Brain pericyte (primary cell): ENCODE measurements at regions not wholly inside any gene's neighbourhood (a gene's known extent, or its start where the extent isn't known, plus 50 kb on each side); places are given as distances from the start of the nearest gene placed in this dataset.

Source experiments
- DNase-seq: peaks from one replicate; pipeline ENCODE4 v3.0.0-alpha.2; 2012; ENCODE audit warnings: low read depth, low spot score

GRCh38 chr1:214823311-214824117 lies 220.5 kb downstream of the CENPF start:
- DNase-seq, result no peak

GRCh38 chr1:214824763-214825162 lies 221.8 kb downstream of the CENPF start:
- DNase-seq, result no peak

GRCh38 chr1:214826619-214827018 lies 223.6 kb downstream of the CENPF start:
- DNase-seq, result no peak

GRCh38 chr1:214827883-214828282 lies 224.9 kb downstream of the CENPF start:
- DNase-seq, result no peak

GRCh38 chr1:214830941-214831340 lies 227.9 kb downstream of the CENPF start:
- DNase-seq, result no peak

- no peak for DNase-seq
These were observed 229.0 kb downstream of the CENPF start for GRCh38 chr1:214831956-214832355.

- DNase-seq, result peak; percentile 72
These were observed 230.3 kb downstream of the CENPF start for GRCh38 chr1:214833178-214833756.

GRCh38 chr1:214837376-214837775 lies 234.4 kb downstream of the CENPF start:
- no peak for DNase-seq

- DNase-seq, result no peak
These were observed 235.4 kb downstream of the CENPF start for GRCh38 chr1:214838351-214838750.

- DNase-seq, result no peak
These were observed 237.4 kb downstream of the CENPF start for GRCh38 chr1:214840356-214840755.

GRCh38 chr1:214842856-214843255 lies 239.7 kb upstream of the KCNK2 start:
- DNase-seq, result no peak

GRCh38 chr1:214843281-214843680 lies 239.3 kb upstream of the KCNK2 start:
- no peak for DNase-seq

GRCh38 chr1:214844319-214844718 lies 238.2 kb upstream of the KCNK2 start:
- DNase-seq, result no peak

- DNase-seq, result no peak
These were observed 236.3 kb upstream of the KCNK2 start for GRCh38 chr1:214846276-214846675.

- DNase-seq, result no peak
These were observed 235.3 kb upstream of the KCNK2 start for GRCh38 chr1:214847071-214847810.

GRCh38 chr1:214848101-214848500 lies 234.4 kb upstream of the KCNK2 start:
- DNase-seq, result no peak

GRCh38 chr1:214850432-214851050 lies 232.0 kb upstream of the KCNK2 start:
- DNase-seq, result no peak

GRCh38 chr1:214853340-214853739 lies 229.2 kb upstream of the KCNK2 start:
- no peak for DNase-seq

GRCh38 chr1:214854126-214854875 lies 228.2 kb upstream of the KCNK2 start:
- no peak for DNase-seq

- no peak for DNase-seq
These were observed 225.7 kb upstream of the KCNK2 start for GRCh38 chr1:214856843-214857242.

GRCh38 chr1:214857716-214858115 lies 224.8 kb upstream of the KCNK2 start:
- no peak for DNase-seq
